GM23338 (cell line): ENCODE measurements at regions not wholly inside any gene's neighbourhood (a gene's known extent, or its start where the extent isn't known, plus 50 kb on each side); places are given as distances from the start of the nearest gene placed in this dataset.

Source experiments
- CREB1 ChIP-seq: fragments of 250-450 bp; sonication (Bioruptor Pico); IDR thresholded peaks from 2 replicates; pipeline ENCODE4 v1.5.0; 2020; ENCODE audit warnings: low read depth, mild to moderate bottlenecking, moderate library complexity
- CTCF ChIP-seq, 2 experiments: fragments of 200-600 bp in 1 of 2; sonication (generic) in 1 of 2; conservative IDR thresholded peaks; 2 replicates each; pipeline versions ENCODE4 v1.5.1 to v1.6.1; 2016 to 2017; ENCODE audit warnings: antibody characterized with exemption in 2 of 2, low read depth in 2 of 2, mild to moderate bottlenecking in 2 of 2, moderate library complexity in 1 of 2
- ETS1 ChIP-seq: IDR thresholded peaks from 2 replicates; pipeline ENCODE4 v1.6.1; 2016; ENCODE audit warnings: antibody characterized with exemption
- EZH2 ChIP-seq: fragments of 200-600 bp; sonication (generic); IDR thresholded peaks from one replicate; pipeline ENCODE4 v1.8.0; 2017; ENCODE audit warnings: antibody characterized with exemption, mild to moderate bottlenecking, low read depth; ENCODE audit not compliant: unreplicated experiment
- EZH2phosphoT487 ChIP-seq: fragments of 200-600 bp; sonication (generic); IDR thresholded peaks from one replicate; pipeline ENCODE4 v1.8.1; 2018; ENCODE audit warnings: antibody characterized with exemption; ENCODE audit not compliant: unreplicated experiment
- POLR2AphosphoS5 ChIP-seq: IDR thresholded peaks from 2 replicates; pipeline ENCODE4 v1.6.1; 2016; ENCODE audit warnings: antibody characterized with exemption, low read depth
- REST ChIP-seq: IDR thresholded peaks from one replicate; pipeline ENCODE4 v1.6.1; 2018; ENCODE audit warnings: antibody characterized with exemption; ENCODE audit not compliant: unreplicated experiment

GRCh38 chr12:89064780-89065179, 287.5 kb downstream of the DUSP6 start:
- no peak for TF ChIP-seq CTCF (conservative IDR thresholded peaks at IDR 0.05; ENCODE audit: low read depth in 2 of 2)
- no peak for TF ChIP-seq ETS1
- TF ChIP-seq CREB1: no peak
- no peak for TF ChIP-seq REST
- no peak for TF ChIP-seq EZH2
- TF ChIP-seq POLR2AphosphoS5: no peak
- no peak for TF ChIP-seq EZH2phosphoT487
